ENCODE measurements at regions not wholly inside any gene's neighbourhood (a gene's known extent, or its start where the extent isn't known, plus 50 kb on each side); places are given as distances from the start of the nearest gene placed in this dataset.

GRCh38 chr12:92432724-92433441 lies 269.9 kb upstream of the PLEKHG7 start (continued):
- TF ChIP-seq ZBTB4 (CRISPR knock-in tag; IDR thresholded peaks at IDR 0.05) = no peak
- TF ChIP-seq CEBPB (IDR thresholded peaks at IDR 0.05; ENCODE audit: borderline replicate concordance in 1 of 2, low read depth in 2 of 2, low read length in 2 of 2) = no peak
- TF ChIP-seq MLLT1 (IDR thresholded peaks at IDR 0.05) = peak; percentile 60; the same call in 1 of the 2 replicates
- TF ChIP-seq NBN (IDR thresholded peaks at IDR 0.05) = peak; percentile 62
- TF ChIP-seq STAT1 (conservative IDR thresholded peaks at IDR 0.05) = no peak
- TF ChIP-seq ZNF592 (IDR thresholded peaks at IDR 0.05) = no peak
- no peak for TF ChIP-seq SMAD1 (IDR thresholded peaks at IDR 0.05; ENCODE audit: low read depth, partially characterized antibody)
- peak; percentile 14; the same call in 1 of the 2 replicates for TF ChIP-seq SPI1 (IDR thresholded peaks at IDR 0.05; ENCODE audit: borderline replicate concordance, insufficient read depth, low read depth, low read length)
- TF ChIP-seq USF2 (IDR thresholded peaks at IDR 0.05; ENCODE audit: borderline replicate concordance, low read depth, low read length) = no peak
- no peak for TF ChIP-seq SRF (IDR thresholded peaks at IDR 0.05; ENCODE audit: low read depth in 2 of 2, low read length in 2 of 2)
- no peak for TF ChIP-seq JUND (IDR thresholded peaks at IDR 0.05; ENCODE audit: low read depth, low read length)
- TF ChIP-seq MAX (IDR thresholded peaks at IDR 0.05; ENCODE audit: low read depth, low read length) = no peak
- TF ChIP-seq ZZZ3 (IDR thresholded peaks at IDR 0.05; ENCODE audit: control insufficient read depth, insufficient read length, low read depth) = no peak
- TF ChIP-seq ZNF207 (IDR thresholded peaks at IDR 0.05; ENCODE audit: borderline replicate concordance) = no peak
- no peak for TF ChIP-seq ZSCAN29 (IDR thresholded peaks at IDR 0.05)
- no peak for TF ChIP-seq BCL3 (IDR thresholded peaks at IDR 0.05; ENCODE audit: borderline replicate concordance, insufficient read depth, low read depth, low read length, poor library complexity, severe bottlenecking)
- no peak for TF ChIP-seq TCF7 (IDR thresholded peaks at IDR 0.05; ENCODE audit: borderline replicate concordance)
- TF ChIP-seq NR2C1 (IDR thresholded peaks at IDR 0.05) = no peak

All from GM12878 (cell line).